ENCODE measurements at regions not wholly inside any gene's neighbourhood (a gene's known extent, or its start where the extent isn't known, plus 50 kb on each side); places are given as distances from the start of the nearest gene placed in this dataset.

- no peak for ATAC-seq
Observed at GRCh38 chr1:214935258-214935657, 147.3 kb upstream of the KCNK2 start.

DNA sequence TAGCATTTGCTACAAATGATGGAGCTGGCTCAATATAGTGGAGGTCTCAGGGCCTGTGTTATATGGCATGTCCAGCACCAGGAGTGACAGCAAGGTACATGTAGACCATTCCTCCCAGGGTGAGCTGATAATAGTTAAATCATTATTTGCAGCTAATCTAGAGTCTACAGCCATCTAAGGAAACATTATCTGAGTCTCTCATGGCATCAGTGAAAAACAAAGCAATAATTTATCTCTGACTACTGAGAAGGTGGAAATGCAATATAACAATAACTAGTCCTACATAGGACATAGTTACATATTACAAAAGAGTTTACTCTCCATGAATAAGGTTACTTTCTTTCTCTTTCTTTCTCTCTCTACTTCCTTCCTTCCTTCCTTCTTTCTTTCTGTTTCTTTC, 143.4 kb upstream of the KCNK2 start:
- ATAC-seq, result no peak

DNA sequence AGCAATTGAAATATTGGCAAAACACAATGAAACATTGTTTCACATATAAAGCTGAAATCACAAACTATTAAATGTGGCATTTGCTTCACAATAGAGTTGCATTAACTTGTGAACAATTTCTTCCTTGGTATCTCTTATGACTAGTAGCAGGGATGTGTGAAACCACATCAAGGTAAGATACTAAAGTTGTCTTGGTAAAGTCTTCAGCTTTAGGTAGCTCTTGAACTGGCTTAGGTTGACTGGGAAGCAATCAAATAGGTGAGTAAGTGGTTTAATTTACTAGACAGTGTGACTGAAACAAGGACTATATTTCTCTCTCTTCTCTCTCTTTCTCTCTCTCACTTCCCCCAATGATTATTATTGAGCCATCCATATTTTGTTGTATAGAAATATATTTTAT, 141.5 kb upstream of the KCNK2 start:
- peak in 1 of 2 donors; percentile 28 for ATAC-seq

DNA sequence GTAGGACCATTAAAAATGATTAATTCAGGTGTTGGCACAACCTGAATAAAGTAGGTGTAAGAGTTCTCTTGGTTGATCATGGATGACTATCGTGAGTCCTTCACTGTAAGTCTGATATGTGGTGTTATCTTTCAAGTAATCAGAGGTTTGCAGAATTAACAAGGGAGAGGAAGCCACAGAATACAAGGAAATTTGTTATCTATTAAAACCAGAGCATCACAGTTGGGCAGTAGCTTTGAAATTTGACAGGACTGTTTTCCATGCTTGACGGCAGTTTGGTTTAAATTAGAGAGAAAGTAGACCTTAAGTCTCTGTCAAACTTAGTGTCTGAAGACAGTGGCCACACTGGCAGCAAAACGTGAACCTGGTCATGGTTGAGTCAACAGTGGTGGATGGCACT, 139.5 kb upstream of the KCNK2 start:
- no peak for ATAC-seq

DNA sequence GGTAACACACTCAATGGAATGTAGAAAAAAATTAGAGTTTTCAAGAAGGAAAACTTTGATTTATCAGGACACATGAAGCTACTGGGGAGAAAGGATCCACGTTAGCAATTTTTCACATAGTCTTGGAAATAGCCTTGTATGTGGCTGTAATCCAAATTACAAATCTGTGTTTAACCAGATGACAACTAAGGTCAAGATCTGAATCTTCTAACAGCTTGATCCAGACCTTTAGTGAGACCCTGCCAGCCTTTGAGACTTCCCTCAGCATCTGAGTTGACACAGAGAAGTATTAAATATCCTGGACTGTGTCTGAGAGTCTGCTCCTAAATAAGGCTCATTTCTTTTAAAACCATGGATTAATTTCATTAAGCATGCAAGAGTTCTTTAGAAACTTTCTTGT, 135.9 kb upstream of the KCNK2 start:
- ATAC-seq, result no peak

GRCh38 chr1:214952648-214953047, 129.9 kb upstream of the KCNK2 start:
- no peak for ATAC-seq

- ATAC-seq, result no peak
Observed at GRCh38 chr1:214953901-214954616, 128.5 kb upstream of the KCNK2 start.

DNA sequence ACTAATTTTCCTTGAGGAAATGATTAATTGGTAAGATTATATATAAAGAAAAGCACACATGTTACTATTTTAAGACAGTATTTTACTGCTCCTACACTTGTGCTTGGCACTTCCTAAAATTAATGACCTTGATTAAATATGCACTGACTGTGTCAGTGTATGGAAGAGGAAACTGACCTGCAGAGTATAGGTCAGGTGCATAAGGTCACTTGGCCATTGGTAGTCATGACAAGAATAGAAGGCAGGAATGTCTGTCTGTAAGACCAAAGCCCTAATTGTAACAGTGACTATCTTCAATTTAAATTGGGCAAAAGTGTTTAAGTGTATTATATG, 128.0 kb upstream of the KCNK2 start:
- ATAC-seq, result no peak

DNA sequence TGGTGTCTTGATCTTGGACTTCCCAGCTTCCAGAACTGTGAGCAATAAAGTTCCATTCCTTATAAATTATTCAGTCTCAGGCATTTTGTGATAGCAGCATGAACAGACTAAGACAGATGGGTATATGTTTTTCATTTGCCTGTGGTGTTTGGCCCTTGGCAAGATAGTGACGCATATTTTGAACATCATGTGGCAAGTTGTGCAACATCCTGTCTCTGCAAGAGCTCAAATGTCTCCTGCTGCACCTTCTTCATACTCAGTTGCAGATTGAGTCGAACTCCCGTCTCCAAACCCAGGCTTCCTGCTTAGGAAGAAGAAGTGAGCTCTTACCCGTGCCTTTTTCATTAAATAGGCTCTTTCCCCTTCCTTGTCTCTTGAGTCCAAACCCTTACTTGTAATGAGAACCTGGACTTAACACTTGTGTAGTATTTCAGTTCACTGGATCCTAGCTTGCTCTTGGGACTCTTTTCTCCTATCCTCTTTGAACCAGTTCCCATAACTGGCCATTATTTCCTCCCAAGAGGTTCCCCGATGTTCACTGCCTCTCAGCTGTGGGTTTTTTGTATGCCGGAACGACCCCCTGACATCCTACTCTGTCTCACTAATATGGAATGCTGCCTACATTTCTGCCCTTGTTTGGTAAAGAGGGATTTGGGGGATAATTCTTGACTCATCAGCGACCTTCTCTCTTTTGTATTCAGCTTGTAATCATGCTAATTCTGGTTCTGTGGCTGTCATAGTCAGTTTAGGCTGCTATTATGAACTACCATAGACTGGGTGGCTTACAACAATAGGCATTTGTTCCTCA, 125.0 kb upstream of the KCNK2 start:
- no peak for ATAC-seq

- ATAC-seq, result no peak
Observed at GRCh38 chr1:214958486-214958885, 124.1 kb upstream of the KCNK2 start.

GRCh38 chr1:214966346-214966745, 116.2 kb upstream of the KCNK2 start:
- ATAC-seq, result no peak

- no peak for ATAC-seq
Observed at GRCh38 chr1:214967865-214968575, 114.5 kb upstream of the KCNK2 start.

GRCh38 chr1:214970016-214970415, 112.5 kb upstream of the KCNK2 start:
- ATAC-seq, result no peak

DNA sequence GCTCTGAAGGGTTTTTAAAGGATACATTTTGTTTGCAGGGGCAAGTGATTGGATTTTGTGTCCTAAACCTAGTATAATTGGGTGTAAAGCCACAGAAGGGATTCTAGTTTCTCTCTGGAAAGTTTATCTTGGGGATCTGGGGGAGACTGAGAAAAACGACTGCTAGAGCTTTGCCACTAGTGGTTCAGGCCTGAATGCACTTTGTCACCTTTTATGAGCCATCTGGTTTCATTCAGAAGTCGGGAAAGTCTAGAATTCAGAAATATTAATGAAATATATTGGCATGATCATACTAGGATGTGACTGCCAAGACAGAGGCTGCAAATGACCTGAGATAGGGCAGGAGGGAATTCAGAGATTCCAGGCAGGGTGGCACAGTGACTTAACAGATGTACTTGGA, 111.5 kb upstream of the KCNK2 start:
- no peak for ATAC-seq

- no peak for ATAC-seq
Observed at GRCh38 chr1:214974002-214974401, 108.5 kb upstream of the KCNK2 start.

- no peak for ATAC-seq
Observed at GRCh38 chr1:214976665-214977064, 105.9 kb upstream of the KCNK2 start.

- no peak for ATAC-seq
Observed at GRCh38 chr1:214977110-214977509, 105.4 kb upstream of the KCNK2 start.

DNA sequence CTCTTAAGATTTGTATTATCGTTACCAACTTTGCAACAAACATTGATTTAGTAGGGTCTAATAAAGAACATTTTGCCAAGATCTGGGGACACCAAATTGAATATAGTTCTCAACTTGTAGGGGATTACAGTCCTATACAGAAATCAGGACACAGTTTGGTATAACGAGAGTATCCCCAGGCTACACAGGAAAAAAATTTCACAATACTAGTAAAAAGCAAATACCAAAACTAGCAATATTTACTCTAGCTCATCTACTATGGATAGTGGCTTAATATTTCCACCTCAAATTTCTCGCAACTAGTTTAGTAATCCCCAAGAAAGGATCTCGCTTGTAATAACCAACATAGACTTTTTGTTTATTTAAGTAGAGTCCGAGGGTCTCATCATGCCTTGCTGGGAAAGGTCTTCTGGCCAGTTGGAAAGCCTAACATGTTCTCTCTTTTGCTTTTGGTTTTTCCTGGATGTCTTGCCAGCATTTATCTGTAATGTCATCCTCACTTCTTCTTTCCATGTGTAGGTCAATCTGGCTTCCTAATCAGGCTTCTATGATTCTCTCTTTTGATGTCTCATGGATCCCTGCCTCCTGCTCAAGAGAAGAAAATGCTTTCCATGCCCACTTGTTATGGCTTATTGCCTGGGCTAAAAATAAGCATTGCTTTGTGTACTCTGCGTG, 104.7 kb upstream of the KCNK2 start:
- ATAC-seq, result no peak

GRCh38 chr1:214979191-214979590, 103.3 kb upstream of the KCNK2 start:
- ATAC-seq, result no peak

DNA sequence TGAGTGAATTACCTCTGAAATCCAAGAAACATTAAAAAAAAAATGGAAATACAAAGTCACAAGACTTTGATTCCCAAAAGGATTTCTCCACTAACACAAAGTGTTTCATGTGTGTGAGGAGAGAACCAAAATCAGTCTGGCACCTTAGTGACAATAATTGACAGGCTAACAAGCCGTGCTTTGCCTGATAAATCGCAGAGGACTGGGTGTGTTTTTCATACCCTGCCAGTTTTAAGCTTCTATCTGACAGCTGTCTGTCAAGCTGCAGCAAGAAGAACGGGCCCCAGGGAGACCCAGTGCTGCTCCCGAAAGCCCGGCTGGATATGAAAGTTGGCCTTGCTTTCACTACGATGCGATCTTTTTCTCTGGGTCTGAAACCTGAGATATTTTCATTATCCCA, 101.6 kb upstream of the KCNK2 start:
- ATAC-seq, result no peak

GRCh38 chr1:214983126-214983869, 99.2 kb upstream of the KCNK2 start:
- ATAC-seq, result no peak

DNA sequence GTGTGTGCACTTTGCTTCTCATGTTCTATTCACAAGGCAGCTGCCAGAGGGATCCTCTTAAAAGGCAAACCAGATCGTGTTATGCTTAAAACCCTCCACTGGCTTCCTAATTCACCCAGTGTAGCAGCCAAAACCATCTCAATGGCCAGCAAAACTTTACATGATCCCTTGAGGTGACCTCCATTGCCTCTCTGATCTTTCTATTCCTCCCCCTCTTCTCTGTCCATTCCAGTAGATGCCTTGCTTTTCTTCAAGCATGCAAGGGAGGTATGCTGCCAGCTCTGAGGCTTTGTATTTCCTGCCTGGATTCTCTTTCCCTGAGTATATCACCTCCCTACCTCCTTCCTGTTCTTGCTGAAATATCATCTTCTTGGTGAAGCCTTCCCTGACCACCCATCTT, 93.2 kb upstream of the KCNK2 start:
- ATAC-seq, result no peak

DNA sequence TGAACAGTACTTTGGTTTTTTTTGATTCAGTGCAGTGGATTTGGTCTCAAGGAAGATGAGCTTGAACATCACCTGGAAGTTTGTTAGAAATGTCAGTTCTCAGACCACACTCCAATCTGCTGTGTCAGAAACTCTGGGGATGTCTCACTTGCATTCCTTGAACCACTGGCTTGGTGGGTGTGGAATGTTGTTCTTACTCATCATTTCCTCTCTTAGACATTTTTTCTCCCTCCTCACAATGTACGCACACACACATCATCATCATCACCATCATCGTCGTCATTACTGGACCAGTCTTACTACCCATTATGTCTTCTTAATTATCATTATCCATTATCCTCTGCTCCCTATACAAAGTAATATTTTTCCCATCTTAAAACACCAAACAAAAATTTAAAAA, 91.9 kb upstream of the KCNK2 start:
- ATAC-seq, result no peak

Measured in activated CD4-positive, CD25-positive, alpha-beta regulatory T cell treated with anti-CD3 and anti-CD28 coated beads, Interleukin-2, amount 50 U/mL, for 24 hours (primary cell).